Naive thymus-derived CD4-positive, alpha-beta T cell (primary cell): ENCODE measurements at regions not wholly inside any gene's neighbourhood (a gene's known extent, or its start where the extent isn't known, plus 50 kb on each side); places are given as distances from the start of the nearest gene placed in this dataset.

Source experiments
- ATAC-seq: fragments of 150-1000 bp; cut with Tn5 transposase; 2 replicates; pipeline ENCODE4 v1.10.0; 2021; ENCODE audit warnings: mild to moderate bottlenecking, moderate library complexity
- CTCF ChIA-PET: fragments of 350-600 bp; sonication (Branson Sonifier 250); formaldehyde crosslinking; loops from one replicate; lab custom pipeline; 2021; ENCODE audit warnings: antibody characterized with exemption; lab: Charles Lee
- POLR2A ChIA-PET: fragments of 350-600 bp; sonication (Branson Sonifier 250); formaldehyde crosslinking; loops from one replicate; lab custom pipeline; 2021; ENCODE audit warnings: antibody characterized with exemption, inconsistent platforms; lab: Charles Lee
- DNase-seq, 9 donors: peaks; one replicate each; pipeline versions ENCODE4 v3.0.0 to v3.0.0-alpha.2; 2020 to 2022; ENCODE audit warnings: mixed read lengths in 1 of 9
- H3K27ac ChIP-seq: one replicate; pipeline ENCODE4 v1.7.0; 2013; ENCODE audit warnings: mild to moderate bottlenecking, low read depth, low read length, moderate library complexity
- H3K27me3 ChIP-seq, 2 donors: one replicate each; pipeline ENCODE4 v1.7.0; 2013; ENCODE audit warnings: low read length in 2 of 2, mild to moderate bottlenecking in 2 of 2, moderate library complexity in 2 of 2; ENCODE audit not compliant: control insufficient read depth in 2 of 2, insufficient read depth in 2 of 2
- H3K36me3 ChIP-seq, 3 experiments: 1 replicate in 2 of 3; 2 replicates in 1 of 3; pipeline ENCODE4 v1.7.0; 2013; ENCODE audit warnings: low read length in 3 of 3, mild to moderate bottlenecking in 3 of 3, moderate library complexity in 1 of 3; ENCODE audit not compliant: insufficient read depth in 3 of 3, control insufficient read depth in 2 of 3
- H3K4me1 ChIP-seq, 2 donors: one replicate each; pipeline ENCODE4 v1.7.0; 2013; ENCODE audit warnings: low read length in 2 of 2, mild to moderate bottlenecking in 2 of 2, moderate library complexity in 1 of 2; ENCODE audit not compliant: control insufficient read depth in 2 of 2, insufficient read depth in 2 of 2
- H3K4me3 ChIP-seq: 2 replicates; pipeline ENCODE4 v1.7.0; 2013; ENCODE audit warnings: mild to moderate bottlenecking, low read length
- H3K9me3 ChIP-seq, 3 experiments: 1 replicate in 2 of 3; 2 replicates in 1 of 3; pipeline ENCODE4 v1.7.0; 2013; ENCODE audit warnings: low read length in 3 of 3; ENCODE audit not compliant: control insufficient read depth in 2 of 3
- H3K27ac Mint-ChIP-seq, 9 donors: one replicate each; pipeline ENCODE4 v1.8.0; 2020 to 2022; ENCODE audit warnings: mixed read lengths in 9 of 9, mild to moderate bottlenecking in 8 of 9, moderate library complexity in 5 of 9, inconsistent platforms in 2 of 9
- H3K27me3 Mint-ChIP-seq, 5 donors: one replicate each; pipeline ENCODE4 v1.8.0; 2021 to 2022; ENCODE audit warnings: mixed read lengths in 5 of 5, mild to moderate bottlenecking in 1 of 5
- H3K36me3 Mint-ChIP-seq, 5 donors: one replicate each; pipeline ENCODE4 v1.8.0; 2020 to 2022; ENCODE audit warnings: mixed read lengths in 5 of 5, mild to moderate bottlenecking in 3 of 5, inconsistent platforms in 1 of 5
- H3K4me1 Mint-ChIP-seq, 7 donors: one replicate each; pipeline ENCODE4 v1.8.0; 2020 to 2022; ENCODE audit warnings: mixed read lengths in 7 of 7, mild to moderate bottlenecking in 3 of 7, inconsistent platforms in 1 of 7
- H3K4me3 Mint-ChIP-seq, 10 donors: one replicate each; pipeline ENCODE4 v1.8.0; 2020 to 2022; ENCODE audit warnings: mild to moderate bottlenecking in 10 of 10, mixed read lengths in 10 of 10, moderate library complexity in 6 of 10, inconsistent platforms in 2 of 10
- H3K9me3 Mint-ChIP-seq, 11 donors: one replicate each; pipeline ENCODE4 v1.8.0; 2020 to 2022; ENCODE audit warnings: mixed read lengths in 11 of 11, mild to moderate bottlenecking in 4 of 11, inconsistent platforms in 1 of 11, moderate library complexity in 1 of 11
- intact Hi-C, 2 donors: fragments of 100-400 bp; cut with micrococcal nuclease; formaldehyde crosslinking; loops; one replicate each; pipeline ENCODE4 v1.15.1; 2023

GRCh38 chr11:11071486-11071885, 213.6 kb upstream of the ZBED5 start:
- ATAC-seq = no peak
- Mint-ChIP-seq H3K27me3 (no peaks in the 10 kb centered on the region), H3K27ac (peak overlapping the region in 1 of 9 donors; percentile 63), H3K36me3 (no peaks in the 10 kb centered on the region), H3K4me1 (peaks cover 0 to 27% (median 20%) of the 10 kb centered on the region in 7 donors), H3K4me3 (no peak overlapping the region), H3K9me3 (no peaks in the 10 kb centered on the region)
- H3K4me3 ChIP-seq = no peak overlapping the region
- H3K36me3 ChIP-seq = no peaks in the 10 kb centered on the region
- no peaks in the 10 kb centered on the region for H3K4me1 ChIP-seq
- no peak for DNase-seq
- intact Hi-C loops = no loop called here
- H3K9me3 ChIP-seq = no peaks in the 10 kb centered on the region
- no peak overlapping the region for H3K27ac ChIP-seq
- no peaks in the 10 kb centered on the region for H3K27me3 ChIP-seq
- ChIA-PET POLR2A (no interaction called here), CTCF (no interaction called here)

- ChIA-PET CTCF (interaction anchor here (1.6 kb wide), 1 partner anchor 33 kb away, joined by 6 read pairs; no protein-coding TSS in a partner anchor), POLR2A (no interaction called here)
- Histone ChIP-seq H3K36me3 (no peaks in the 10 kb centered on the region), H3K4me1 (no peaks in the 10 kb centered on the region), H3K4me3 (no peak overlapping the region), H3K9me3 (no peaks in the 10 kb centered on the region), H3K27me3 (no peaks in the 10 kb centered on the region), H3K27ac (no peak overlapping the region)
- H3K9me3 Mint-ChIP-seq = no peaks in the 10 kb centered on the region
- H3K36me3 Mint-ChIP-seq = no peaks in the 10 kb centered on the region
- H3K27ac Mint-ChIP-seq = no peak overlapping the region
- ATAC-seq (no peak), DNase-seq (no peak)
- intact Hi-C loops = no loop called here
- H3K4me1 Mint-ChIP-seq = peaks cover 0 to 22% (median 15%) of the 10 kb centered on the region in 7 donors
- H3K27me3 Mint-ChIP-seq = no peaks in the 10 kb centered on the region
- no peak overlapping the region for H3K4me3 Mint-ChIP-seq
Measured at GRCh38 chr11:11070976-11071375, 213.1 kb upstream of the ZBED5 start.

GRCh38 chr11:11069841-11070835, 212.3 kb upstream of the ZBED5 start:
- no peak for ATAC-seq
- Histone ChIP-seq H3K36me3 (no peaks in the 10 kb centered on the region), H3K4me3 (no peak overlapping the region), H3K27me3 (no peaks in the 10 kb centered on the region), H3K27ac (no peak overlapping the region), H3K9me3 (no peaks in the 10 kb centered on the region), H3K4me1 (no peaks in the 10 kb centered on the region)
- no peak overlapping the region for H3K4me3 Mint-ChIP-seq
- H3K9me3 Mint-ChIP-seq = peaks cover 0 to 4% (median 0%) of the 10 kb centered on the region in 11 donors
- no peaks in the 10 kb centered on the region for H3K27me3 Mint-ChIP-seq
- peaks cover 0 to 4% (median 0%) of the 10 kb centered on the region in 5 donors for H3K36me3 Mint-ChIP-seq
- H3K4me1 Mint-ChIP-seq = peaks cover 0 to 18% (median 11%) of the 10 kb centered on the region in 7 donors
- ChIA-PET CTCF (interaction anchor here (1.2 to 1.6 kb wide), 2 partner anchors 32 to 87 kb away, joined by 6 to 8 read pairs; no protein-coding TSS in a partner anchor), POLR2A (interaction anchor here (1.4 kb wide), 1 partner anchor 42 kb away, joined by 3 read pairs; no protein-coding TSS in a partner anchor)
- peak overlapping the region in 2 of 9 donors; percentile 38 to 50 for H3K27ac Mint-ChIP-seq
- intact Hi-C loops = no loop called here
- no peak for DNase-seq

GRCh38 chr11:11068113-11068512, 210.3 kb upstream of the ZBED5 start:
- Mint-ChIP-seq H3K4me3 (no peak overlapping the region), H3K27ac (no peak overlapping the region), H3K27me3 (no peaks in the 10 kb centered on the region), H3K36me3 (peaks cover 0 to 4% (median 0%) of the 10 kb centered on the region in 5 donors), H3K9me3 (peaks cover 0 to 5% (median 0%) of the 10 kb centered on the region in 11 donors), H3K4me1 (peaks cover 0 to 5% (median 2%) of the 10 kb centered on the region in 7 donors)
- H3K27me3 ChIP-seq = no peaks in the 10 kb centered on the region
- no peak overlapping the region for H3K27ac ChIP-seq
- no peak for DNase-seq
- no peaks in the 10 kb centered on the region for H3K9me3 ChIP-seq
- CTCF ChIA-PET = no interaction called here
- POLR2A ChIA-PET = no interaction called here
- no peaks in the 10 kb centered on the region for H3K4me1 ChIP-seq
- no peak for ATAC-seq
- intact Hi-C loops = no loop called here
- H3K4me3 ChIP-seq = no peak overlapping the region
- no peaks in the 10 kb centered on the region for H3K36me3 ChIP-seq

- CTCF ChIA-PET = interaction anchor here (2.0 kb wide), 1 partner anchor 28 kb away, joined by 4 read pairs; no protein-coding TSS in a partner anchor
- no peaks in the 10 kb centered on the region for H3K4me1 ChIP-seq
- no peaks in the 10 kb centered on the region for H3K36me3 ChIP-seq
- Mint-ChIP-seq H3K4me1 (peaks cover 0 to 3% (median 0%) of the 10 kb centered on the region in 7 donors), H3K4me3 (no peak overlapping the region), H3K27me3 (peaks cover 0 to 3% (median 0%) of the 10 kb centered on the region in 5 donors), H3K27ac (peak overlapping the region in 3 of 9 donors; percentile 1 to 29 (median 21)), H3K36me3 (peaks cover 0 to 4% (median 0%) of the 10 kb centered on the region in 5 donors), H3K9me3 (peaks cover 0 to 5% (median under 1%) of the 10 kb centered on the region in 11 donors)
- no peaks in the 10 kb centered on the region for H3K27me3 ChIP-seq
- H3K9me3 ChIP-seq = no peaks in the 10 kb centered on the region
- ATAC-seq = no peak
- no peak overlapping the region for H3K27ac ChIP-seq
- no peak for DNase-seq
- intact Hi-C loops = no loop called here
- POLR2A ChIA-PET = no interaction called here
- H3K4me3 ChIP-seq = no peak overlapping the region
Measured at GRCh38 chr11:11065396-11065795, 207.5 kb upstream of the ZBED5 start.

- intact Hi-C loops = no loop called here
- peaks cover 0 to 11% (median 0%) of the 10 kb centered on the region in 5 donors for H3K27me3 Mint-ChIP-seq
- no peaks in the 10 kb centered on the region for H3K4me1 Mint-ChIP-seq
- Histone ChIP-seq H3K27me3 (no peaks in the 10 kb centered on the region), H3K36me3 (no peaks in the 10 kb centered on the region), H3K4me1 (no peaks in the 10 kb centered on the region), H3K4me3 (no peak overlapping the region), H3K9me3 (peaks cover 0 to 17% (median 0%) of the 10 kb centered on the region in 3 experiments), H3K27ac (no peak overlapping the region)
- DNase-seq (no peak), ATAC-seq (no peak)
- H3K4me3 Mint-ChIP-seq = no peak overlapping the region
- ChIA-PET CTCF (interaction anchor here (0.6 to 0.9 kb wide), 3 partner anchors 29 to 1078 kb away, joined by 3 to 4 read pairs (median 3); no protein-coding TSS in a partner anchor), POLR2A (no interaction called here)
- no peak overlapping the region for H3K27ac Mint-ChIP-seq
- peaks cover 7 to 66% (median 29%) of the 10 kb centered on the region in 11 donors for H3K9me3 Mint-ChIP-seq
- peaks cover 2 to 26% (median 13%) of the 10 kb centered on the region in 5 donors for H3K36me3 Mint-ChIP-seq
Measured at GRCh38 chr11:11057472-11057854, 199.6 kb upstream of the ZBED5 start.
